Activated CD4-positive, alpha-beta T cell treated with anti-CD3 and anti-CD28 coated beads, Interleukin-2, amount 10 ng/mL, durations not matched to agents 7 days and 5 days (primary cell): ENCODE measurements at regions not wholly inside any gene's neighbourhood (a gene's known extent, or its start where the extent isn't known, plus 50 kb on each side); places are given as distances from the start of the nearest gene placed in this dataset.

Source experiments
- CTCF ChIA-PET: fragments of 350-600 bp; sonication (Branson Sonifier 250); formaldehyde crosslinking; loops from one replicate; lab custom pipeline; 2021; ENCODE audit warnings: antibody characterized with exemption; lab: Charles Lee
- POLR2A ChIA-PET: fragments of 350-600 bp; sonication (Branson Sonifier 250); formaldehyde crosslinking; loops from one replicate; lab custom pipeline; 2021; ENCODE audit warnings: antibody characterized with exemption; lab: Charles Lee
- DNase-seq: peaks from one replicate; pipeline ENCODE4 v3.0.0-alpha.2; 2020
- H3K27ac Mint-ChIP-seq: one replicate; pipeline ENCODE4 v1.8.0; 2021; ENCODE audit warnings: mild to moderate bottlenecking, moderate library complexity, mixed read lengths
- H3K27me3 Mint-ChIP-seq: one replicate; pipeline ENCODE4 v1.8.0; 2021; ENCODE audit warnings: mixed read lengths
- H3K36me3 Mint-ChIP-seq: one replicate; pipeline ENCODE4 v1.8.0; 2021; ENCODE audit warnings: low read depth, mixed read lengths
- H3K4me1 Mint-ChIP-seq: one replicate; pipeline ENCODE4 v1.8.0; 2021; ENCODE audit warnings: mixed read lengths
- H3K4me3 Mint-ChIP-seq: one replicate; pipeline ENCODE4 v1.8.0; 2021; ENCODE audit warnings: mild to moderate bottlenecking, moderate library complexity, mixed read lengths
- H3K9me3 Mint-ChIP-seq: one replicate; pipeline ENCODE4 v1.8.0; 2021; ENCODE audit warnings: mixed read lengths

DNA sequence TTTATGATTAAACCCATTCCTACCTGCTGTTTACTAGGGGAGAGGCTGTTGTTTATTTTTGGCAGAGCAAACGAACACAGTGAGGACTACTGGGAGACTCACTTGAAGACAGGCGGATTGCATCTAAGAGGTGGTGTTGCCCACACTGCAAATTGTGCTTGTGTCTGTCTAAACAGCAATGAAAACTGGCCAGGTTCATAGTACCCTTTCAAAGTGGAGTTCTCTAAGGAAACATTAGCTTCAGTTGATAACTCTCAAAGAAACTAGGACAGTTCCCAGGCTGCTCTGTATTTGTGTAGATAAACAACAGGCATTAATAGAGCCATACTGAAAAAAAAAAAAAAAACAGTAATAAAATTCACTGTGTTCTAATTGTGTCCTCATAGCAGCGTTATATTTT, 466.0 kb upstream of the RGS6 start:
- Mint-ChIP-seq H3K9me3 (peaks cover 23% of the 10 kb centered on the region), H3K36me3 (peaks cover 29% of the 10 kb centered on the region), H3K4me3 (no peak overlapping the region), H3K27me3 (no peaks in the 10 kb centered on the region), H3K27ac (no peak overlapping the region), H3K4me1 (peaks cover 4% of the 10 kb centered on the region)
- ChIA-PET CTCF (no interaction called here), POLR2A (no interaction called here)
- DNase-seq, result no peak

DNA sequence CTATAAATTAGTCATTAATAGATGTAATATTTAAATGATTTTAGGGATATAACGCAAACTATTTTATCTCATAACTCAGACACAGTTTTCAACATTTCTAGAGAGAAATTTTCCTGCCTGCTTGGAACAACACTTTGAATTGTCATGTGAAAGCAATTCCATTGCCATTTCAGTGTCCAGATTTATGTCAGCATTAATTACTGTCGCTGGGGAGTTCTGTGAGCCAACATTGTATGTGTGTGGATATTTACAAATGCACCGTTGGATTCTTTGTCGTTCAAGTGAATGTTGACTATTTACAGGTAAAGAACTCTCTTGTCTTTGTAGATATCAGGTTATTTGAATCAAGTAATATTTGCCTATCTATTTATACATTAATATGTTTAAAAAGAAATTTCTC, 465.3 kb upstream of the RGS6 start:
- no peak for DNase-seq
- POLR2A ChIA-PET, result no interaction called here
- no peaks in the 10 kb centered on the region for H3K27me3 Mint-ChIP-seq
- no peak overlapping the region for H3K4me3 Mint-ChIP-seq
- H3K9me3 Mint-ChIP-seq, result peaks cover 20% of the 10 kb centered on the region
- CTCF ChIA-PET, result no interaction called here
- peaks cover 9% of the 10 kb centered on the region for H3K4me1 Mint-ChIP-seq
- H3K27ac Mint-ChIP-seq, result no peak overlapping the region
- H3K36me3 Mint-ChIP-seq, result peaks cover 25% of the 10 kb centered on the region

DNA sequence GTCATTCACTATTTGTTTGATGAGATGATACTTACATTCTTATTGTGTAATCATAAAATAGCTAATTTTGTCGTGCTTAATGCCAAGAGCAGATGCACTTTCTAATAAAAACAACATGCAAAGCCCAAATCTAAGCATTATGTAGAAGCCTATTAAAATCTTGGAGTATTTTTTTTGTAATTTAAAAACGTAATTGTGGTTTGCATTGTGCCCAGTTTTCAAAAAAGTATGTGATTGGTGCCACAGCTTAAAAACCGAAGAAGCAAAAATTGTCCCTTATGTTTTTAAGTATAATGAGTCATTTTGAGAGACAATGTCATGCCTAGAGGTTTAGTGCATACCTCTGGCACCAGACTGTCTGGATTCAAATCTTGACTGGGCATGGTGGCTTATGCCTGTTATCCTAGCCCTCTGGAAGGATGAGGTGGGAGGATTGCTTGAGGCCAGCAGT, 464.8 kb upstream of the RGS6 start:
- ChIA-PET CTCF (no interaction called here), POLR2A (no interaction called here)
- no peaks in the 10 kb centered on the region for H3K27me3 Mint-ChIP-seq
- DNase-seq, result no peak
- no peak overlapping the region for H3K27ac Mint-ChIP-seq
- peaks cover 14% of the 10 kb centered on the region for H3K4me1 Mint-ChIP-seq
- no peak overlapping the region for H3K4me3 Mint-ChIP-seq
- peaks cover 20% of the 10 kb centered on the region for H3K9me3 Mint-ChIP-seq
- H3K36me3 Mint-ChIP-seq, result peaks cover 25% of the 10 kb centered on the region

DNA sequence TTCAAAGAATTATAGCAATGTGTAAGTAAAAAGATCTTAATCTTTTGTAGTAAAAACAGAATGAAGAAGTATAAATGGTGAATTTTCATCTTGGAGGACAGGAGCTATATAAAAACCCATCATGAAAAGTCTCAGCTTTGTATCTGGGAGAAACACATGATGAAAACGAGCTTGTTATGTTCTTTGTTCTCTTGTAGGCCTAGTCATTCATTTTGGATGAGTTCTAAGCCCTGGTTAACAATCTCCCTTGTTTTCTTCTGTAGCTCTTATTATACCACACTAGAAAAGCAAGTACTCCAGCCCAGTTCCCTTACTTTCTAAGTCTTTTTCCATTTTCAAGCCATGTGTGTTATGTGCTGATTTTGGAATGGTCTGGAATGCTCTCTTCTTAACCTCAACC, 463.5 kb upstream of the RGS6 start:
- Mint-ChIP-seq H3K36me3 (peaks cover 21% of the 10 kb centered on the region), H3K27ac (no peak overlapping the region), H3K27me3 (no peaks in the 10 kb centered on the region), H3K4me3 (no peak overlapping the region), H3K4me1 (peaks cover 17% of the 10 kb centered on the region), H3K9me3 (peaks cover 15% of the 10 kb centered on the region)
- CTCF ChIA-PET, result interaction anchor here (1.1 kb wide), 1 partner anchor 10 kb away, joined by 3 read pairs; no protein-coding TSS in a partner anchor
- POLR2A ChIA-PET, result no interaction called here
- DNase-seq, result no peak

DNA sequence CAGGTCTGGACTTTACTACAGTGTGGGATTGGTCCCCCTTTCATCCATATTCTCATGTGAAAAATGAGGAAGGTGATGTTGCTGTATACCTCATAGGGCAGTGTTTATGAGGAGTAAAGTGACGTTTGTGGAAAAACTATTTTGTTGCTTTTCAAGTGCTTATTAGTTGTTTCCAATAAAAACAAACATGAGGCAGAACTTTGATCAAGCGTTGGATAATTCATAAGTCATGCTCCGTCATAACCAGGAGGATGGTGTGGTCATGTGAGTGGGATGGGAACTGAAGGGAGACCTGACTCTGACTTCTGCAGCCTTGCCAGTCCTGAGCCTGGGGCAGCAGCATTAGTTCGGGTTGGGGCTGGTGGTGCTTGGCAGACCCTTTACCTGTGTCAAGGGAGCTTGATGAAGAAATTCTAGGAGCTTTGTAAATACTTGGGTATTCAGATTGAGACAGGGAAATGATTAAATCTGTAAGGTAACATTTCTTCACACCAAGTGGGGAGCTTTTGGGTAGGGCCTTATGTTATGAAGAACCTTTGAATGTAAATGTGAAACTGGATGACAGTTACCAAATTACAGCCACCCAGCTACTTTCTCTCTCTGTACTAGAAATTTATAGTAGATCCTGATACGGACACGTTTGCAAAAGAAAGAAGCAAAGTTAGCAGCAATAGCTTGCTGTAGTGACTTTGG, 462.4 kb upstream of the RGS6 start:
- H3K9me3 Mint-ChIP-seq, result peaks cover 9% of the 10 kb centered on the region
- H3K36me3 Mint-ChIP-seq, result peaks cover 14% of the 10 kb centered on the region
- ChIA-PET CTCF (interaction anchor here (1.0 kb wide), 1 partner anchor 16 kb away, joined by 3 read pairs; no protein-coding TSS in a partner anchor), POLR2A (interaction anchor here (0.6 kb wide), 3 partner anchors 14 to 149 kb away, joined by 3 to 4 read pairs (median 3); no protein-coding TSS in a partner anchor)
- peaks cover 20% of the 10 kb centered on the region for H3K4me1 Mint-ChIP-seq
- DNase-seq, result no peak
- H3K4me3 Mint-ChIP-seq, result no peak overlapping the region
- no peak overlapping the region for H3K27ac Mint-ChIP-seq
- H3K27me3 Mint-ChIP-seq, result no peaks in the 10 kb centered on the region

DNA sequence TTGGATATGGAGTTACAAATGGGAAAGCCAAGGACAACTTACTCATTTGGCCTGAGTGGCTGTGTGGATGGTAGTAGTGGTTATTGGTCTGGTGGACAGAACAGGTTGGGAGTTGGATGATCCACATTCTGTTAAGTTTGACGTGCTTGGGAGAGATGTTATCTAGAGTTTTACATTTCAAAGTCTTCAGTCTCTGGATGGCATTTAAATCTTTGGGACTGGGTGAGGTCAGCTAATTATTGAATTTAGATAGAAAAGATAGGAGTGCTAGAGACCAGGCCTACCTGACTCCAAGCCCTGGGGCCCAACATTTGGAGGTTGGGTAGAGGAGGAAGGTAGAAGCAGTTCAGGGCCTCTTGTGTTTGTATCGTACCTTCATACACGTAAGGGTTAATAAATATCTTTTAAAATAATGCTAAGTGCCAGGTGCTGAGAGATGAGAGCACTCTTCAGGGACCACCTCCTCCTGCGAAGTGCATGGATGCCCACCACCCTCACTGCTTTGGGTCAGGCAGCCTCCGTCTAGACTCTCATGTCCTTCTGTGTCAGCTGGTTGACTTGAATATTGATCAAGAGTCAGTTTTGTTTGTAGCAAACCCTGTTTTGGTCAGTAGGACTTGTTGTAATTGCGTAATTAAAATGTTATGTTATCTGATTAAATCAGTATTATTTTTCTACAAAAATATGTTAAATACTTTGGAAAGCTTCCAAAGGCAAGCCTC, 460.4 kb upstream of the RGS6 start:
- Mint-ChIP-seq H3K27me3 (no peaks in the 10 kb centered on the region), H3K36me3 (peaks cover 6% of the 10 kb centered on the region), H3K9me3 (peaks cover 7% of the 10 kb centered on the region), H3K4me3 (no peak overlapping the region), H3K27ac (no peak overlapping the region), H3K4me1 (peaks cover 26% of the 10 kb centered on the region)
- ChIA-PET CTCF (no interaction called here), POLR2A (no interaction called here)
- DNase-seq, result no peak

DNA sequence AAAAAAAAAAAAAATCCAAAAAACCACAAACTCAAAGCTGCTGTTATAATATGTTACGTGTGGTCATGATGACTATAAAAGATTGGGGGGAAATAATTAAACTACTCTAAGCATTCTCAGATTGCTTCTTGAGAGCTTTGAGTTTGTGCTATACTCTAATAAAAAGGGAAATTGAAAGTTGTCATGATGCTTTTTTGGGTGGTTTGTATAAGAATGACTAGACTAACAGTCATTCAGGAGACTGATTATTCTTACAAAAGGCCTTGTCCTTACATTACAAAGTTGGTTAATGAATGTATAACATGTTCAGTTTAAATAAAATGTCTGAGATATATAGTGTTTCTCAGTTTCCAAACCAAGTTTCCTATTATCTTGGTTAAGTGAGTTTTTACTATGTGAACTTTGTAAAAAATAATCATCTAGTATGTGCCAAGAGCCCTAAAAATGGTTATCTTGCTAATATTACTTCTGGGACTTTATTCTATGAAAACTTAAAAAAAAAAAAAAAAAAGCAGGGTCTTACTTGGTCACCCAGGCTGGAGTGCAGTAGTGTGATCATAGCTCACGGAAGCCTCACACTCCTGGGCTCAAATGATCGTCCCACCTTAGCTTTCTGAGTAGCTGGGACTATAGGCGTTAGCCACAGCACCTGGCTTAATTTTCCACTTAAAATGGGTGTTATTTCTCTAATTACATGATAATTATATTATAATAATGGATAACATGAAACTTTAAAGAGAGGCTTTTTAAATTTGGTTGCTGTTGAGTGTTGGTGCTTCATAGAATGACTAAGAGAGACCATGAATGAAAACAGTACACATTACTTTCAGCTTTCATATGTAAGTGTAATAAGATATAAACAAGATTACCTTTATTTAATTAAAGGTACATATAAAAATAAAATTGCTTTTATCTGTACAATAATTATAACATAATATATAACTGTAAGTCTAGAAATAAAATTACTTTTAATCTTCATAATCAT, 459.6 kb upstream of the RGS6 start:
- no peak overlapping the region for H3K27ac Mint-ChIP-seq
- POLR2A ChIA-PET, result no interaction called here
- peaks cover 7% of the 10 kb centered on the region for H3K9me3 Mint-ChIP-seq
- H3K27me3 Mint-ChIP-seq, result no peaks in the 10 kb centered on the region
- DNase-seq, result no peak
- CTCF ChIA-PET, result interaction anchor here (1.0 kb wide), 1 partner anchor 25 kb away, joined by 3 read pairs; no protein-coding TSS in a partner anchor
- no peak overlapping the region for H3K4me3 Mint-ChIP-seq
- H3K36me3 Mint-ChIP-seq, result peaks cover 4% of the 10 kb centered on the region
- peaks cover 30% of the 10 kb centered on the region for H3K4me1 Mint-ChIP-seq

DNA sequence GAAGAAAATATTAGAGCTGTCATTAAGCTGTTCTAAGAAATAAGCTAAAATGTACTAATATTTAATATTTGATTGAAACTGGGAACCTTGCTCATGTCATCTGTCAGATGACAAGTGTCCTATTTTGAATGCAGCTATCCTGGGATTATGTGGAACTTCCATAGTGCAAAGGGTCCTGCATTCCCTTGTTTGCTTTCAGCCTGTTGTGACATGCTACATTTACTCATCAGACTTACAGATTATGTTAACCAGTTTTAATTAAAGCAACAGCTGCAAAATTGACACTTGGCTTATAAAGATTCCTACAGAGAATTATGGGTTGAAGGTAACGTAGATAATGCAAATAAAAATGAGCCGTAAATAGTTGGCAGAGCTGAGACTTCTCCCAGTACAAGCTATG, 458.4 kb upstream of the RGS6 start:
- H3K4me1 Mint-ChIP-seq, result peaks cover 38% of the 10 kb centered on the region
- H3K27me3 Mint-ChIP-seq, result no peaks in the 10 kb centered on the region

DNA sequence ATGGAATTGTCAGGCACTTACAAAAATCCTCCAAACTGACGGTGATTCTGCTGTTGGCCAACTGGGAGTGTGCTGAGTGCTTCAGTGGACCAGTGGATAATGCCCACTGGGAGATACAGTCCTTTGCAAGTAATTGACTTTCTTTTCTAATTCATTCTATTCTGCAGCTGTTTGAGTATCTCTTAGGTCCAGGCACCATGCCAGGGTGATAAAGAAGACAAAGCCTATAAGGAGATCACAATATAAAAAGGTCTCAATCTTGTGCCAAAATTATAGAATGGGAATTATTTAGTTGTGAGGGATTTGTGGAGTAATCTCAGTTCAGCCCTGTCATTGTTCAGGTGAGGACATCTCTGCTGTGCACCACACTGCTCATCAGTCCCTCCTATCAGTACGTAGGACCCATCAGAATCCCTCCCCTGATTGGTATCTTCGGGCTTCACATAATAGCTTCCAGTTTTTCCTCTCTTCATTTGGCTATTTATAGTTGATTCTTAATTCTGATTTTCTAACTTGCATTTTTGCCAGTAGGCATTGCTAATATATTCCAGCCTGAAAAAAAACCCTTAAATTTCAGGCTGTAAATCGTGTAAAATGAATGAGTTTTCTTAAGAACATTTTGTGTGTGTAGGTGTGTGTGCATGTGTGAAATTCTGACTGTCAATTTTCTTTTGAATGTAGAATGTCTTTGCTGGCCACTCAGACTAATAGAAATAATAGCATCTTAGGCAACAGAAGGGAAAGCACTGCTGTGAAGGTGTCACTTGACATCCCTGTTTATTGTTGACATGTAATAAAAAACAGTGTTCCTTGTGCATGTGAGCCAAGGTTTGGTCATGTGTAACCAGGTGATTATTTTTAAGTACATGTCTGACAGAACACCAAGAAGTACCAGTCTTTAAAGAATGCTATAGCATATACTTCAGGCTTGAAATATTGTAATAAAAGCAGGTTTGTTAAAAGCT, 457.6 kb upstream of the RGS6 start:
- no peak overlapping the region for H3K4me3 Mint-ChIP-seq
- no peak overlapping the region for H3K27ac Mint-ChIP-seq
- no peaks in the 10 kb centered on the region for H3K36me3 Mint-ChIP-seq
- CTCF ChIA-PET, result interaction anchor here (1.2 kb wide), 2 partner anchors 12 to 282 kb away, joined by 3 read pairs; no protein-coding TSS in a partner anchor
- H3K27me3 Mint-ChIP-seq, result no peaks in the 10 kb centered on the region
- peaks cover 41% of the 10 kb centered on the region for H3K4me1 Mint-ChIP-seq
- POLR2A ChIA-PET, result no interaction called here
- no peaks in the 10 kb centered on the region for H3K9me3 Mint-ChIP-seq
- no peak for DNase-seq

More for the DNA sequence above, 458.4 kb upstream of the RGS6 start:
- POLR2A ChIA-PET, result no interaction called here
- Mint-ChIP-seq H3K27ac (no peak overlapping the region), H3K36me3 (no peaks in the 10 kb centered on the region), H3K9me3 (no peaks in the 10 kb centered on the region), H3K4me3 (no peak overlapping the region)
- DNase-seq, result no peak
- CTCF ChIA-PET, result interaction anchor here (1.2 kb wide), 2 partner anchors 12 to 282 kb away, joined by 3 read pairs; no protein-coding TSS in a partner anchor

DNA sequence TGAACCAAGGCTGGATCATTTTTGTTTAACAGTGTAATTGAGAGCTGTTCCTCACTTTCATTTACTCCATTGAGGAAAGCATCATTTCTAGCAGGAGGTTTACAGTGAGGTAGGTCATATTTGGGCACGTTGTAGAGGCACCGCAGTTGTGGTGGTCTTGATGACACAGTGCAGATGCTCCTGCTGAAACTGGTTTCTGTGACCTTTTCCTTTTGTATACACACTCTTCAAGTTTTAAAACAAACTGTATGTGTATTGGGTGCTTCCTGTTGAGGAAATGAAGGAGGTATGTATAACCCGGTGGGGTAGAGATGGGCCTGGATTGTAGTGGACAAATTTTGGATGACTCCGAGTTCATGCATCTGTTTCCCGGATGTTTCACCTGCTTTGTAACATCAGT, 456.3 kb upstream of the RGS6 start:
- Mint-ChIP-seq H3K4me1 (peaks cover 38% of the 10 kb centered on the region), H3K27me3 (no peaks in the 10 kb centered on the region), H3K36me3 (no peaks in the 10 kb centered on the region), H3K9me3 (no peaks in the 10 kb centered on the region), H3K4me3 (no peak overlapping the region), H3K27ac (no peak overlapping the region)
- POLR2A ChIA-PET, result no interaction called here
- DNase-seq, result no peak
- CTCF ChIA-PET, result interaction anchor here (0.9 kb wide), 1 partner anchor 22 kb away, joined by 3 read pairs; no protein-coding TSS in a partner anchor

DNA sequence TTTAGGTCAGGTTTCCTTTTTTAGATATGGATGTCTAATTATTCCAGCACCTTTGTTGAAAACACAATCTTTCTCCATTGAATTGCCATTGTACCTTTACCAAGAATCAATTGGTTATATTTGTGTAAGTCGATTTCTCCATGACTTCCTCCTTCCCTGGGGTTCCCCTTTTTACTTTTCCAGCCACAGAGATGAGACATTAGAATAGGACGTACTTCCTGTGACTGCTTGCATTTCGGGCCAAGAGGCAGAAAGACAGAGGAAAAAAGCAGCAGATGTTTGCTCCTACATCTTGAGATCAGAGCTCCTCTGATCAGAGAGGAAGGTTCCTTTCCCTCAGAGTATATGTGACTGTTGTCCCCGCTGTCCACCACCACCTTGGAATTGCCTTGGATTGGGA, 453.7 kb upstream of the RGS6 start:
- no peak overlapping the region for H3K4me3 Mint-ChIP-seq
- no peak overlapping the region for H3K27ac Mint-ChIP-seq
- CTCF ChIA-PET, result interaction anchor here (0.7 to 1.5 kb wide), 4 partner anchors 10 to 195 kb away, joined by 3 to 6 read pairs (median 4); no protein-coding TSS in a partner anchor
- H3K36me3 Mint-ChIP-seq, result peaks cover 2% of the 10 kb centered on the region
- POLR2A ChIA-PET, result no interaction called here
- no peaks in the 10 kb centered on the region for H3K27me3 Mint-ChIP-seq
- no peak for DNase-seq
- H3K4me1 Mint-ChIP-seq, result peaks cover 27% of the 10 kb centered on the region
- no peaks in the 10 kb centered on the region for H3K9me3 Mint-ChIP-seq
